ENCODE measurements at regions not wholly inside any gene's neighbourhood (a gene's known extent, or its start where the extent isn't known, plus 50 kb on each side); places are given as distances from the start of the nearest gene placed in this dataset.

- no peaks in the 10 kb centered on the region for H3F3A ChIP-seq (ENCODE audit: insufficient read depth, low read depth)
- H3K9me3 ChIP-seq (ENCODE audit: insufficient read depth, low read depth), result no peaks in the 10 kb centered on the region
- no peak overlapping the region for H3K4me3 ChIP-seq
- H3K27ac ChIP-seq, result no peak overlapping the region
- H3K9me2 ChIP-seq (ENCODE audit: insufficient read depth), result no peaks in the 10 kb centered on the region
- no peaks in the 10 kb centered on the region for H3K27me3 ChIP-seq (ENCODE audit: insufficient read depth, low read depth)
- POLR2A ChIA-PET (ENCODE audit: unreplicated experiment), result no interaction called here
- no peaks in the 10 kb centered on the region for H3K36me3 ChIP-seq (ENCODE audit: low read depth)
- no peaks in the 10 kb centered on the region for H3K79me2 ChIP-seq (ENCODE audit: low read depth)
- BruUV-seq (replicated peaks), result no TSS peak
- H3K4me2 ChIP-seq, result no peak overlapping the region
- H2AFZ ChIP-seq, result no peak overlapping the region
- CTCF ChIA-PET, result no interaction called here
- DNase-seq, result no peak
- H3K4me1 ChIP-seq (replicated peaks; ENCODE audit: insufficient read depth), result no peaks in the 10 kb centered on the region
- intact Hi-C loops (cut with micrococcal nuclease; ENCODE audit: unreplicated experiment), result no loop called here
- TF ChIP-seq CTCF (conservative IDR thresholded peaks at IDR 0.05), result no peak
- TF ChIP-seq EZH2 (IDR thresholded peaks at IDR 0.05; ENCODE audit: low read depth), result no peak
- H4K20me1 ChIP-seq (ENCODE audit: insufficient read depth), result no peaks in the 10 kb centered on the region
Measured at GRCh38 chr3:89576417-89576816, 469.0 kb downstream of the EPHA3 start.

GRCh38 chr3:89577637-89578530 is 470.5 kb downstream of the EPHA3 start:
- H3K36me3 ChIP-seq (ENCODE audit: low read depth), result no peaks in the 10 kb centered on the region
- DNase-seq, result no peak
- intact Hi-C loops (cut with micrococcal nuclease; ENCODE audit: unreplicated experiment), result no loop called here
- no peak overlapping the region for H3K4me3 ChIP-seq
- BruUV-seq (replicated peaks), result no TSS peak
- no peaks in the 10 kb centered on the region for H4K20me1 ChIP-seq (ENCODE audit: insufficient read depth)
- H3K27me3 ChIP-seq (ENCODE audit: insufficient read depth, low read depth), result no peaks in the 10 kb centered on the region
- H3K4me1 ChIP-seq (replicated peaks; ENCODE audit: insufficient read depth), result no peaks in the 10 kb centered on the region
- H3F3A ChIP-seq (ENCODE audit: insufficient read depth, low read depth), result no peaks in the 10 kb centered on the region
- TF ChIP-seq EZH2 (IDR thresholded peaks at IDR 0.05; ENCODE audit: low read depth) (no peak), CTCF (conservative IDR thresholded peaks at IDR 0.05) (no peak)
- ChIA-PET POLR2A (ENCODE audit: unreplicated experiment) (no interaction called here), CTCF (no interaction called here)
- no peak overlapping the region for H3K4me2 ChIP-seq
- H3K27ac ChIP-seq, result no peak overlapping the region
- 0 out of 2 replicates have a peak overlapping the region, but pooled peaks have one; percentile 6 for H2AFZ ChIP-seq
- H3K79me2 ChIP-seq (ENCODE audit: low read depth), result no peaks in the 10 kb centered on the region
- no peaks in the 10 kb centered on the region for H3K9me3 ChIP-seq (ENCODE audit: insufficient read depth, low read depth)
- H3K9me2 ChIP-seq (ENCODE audit: insufficient read depth), result no peaks in the 10 kb centered on the region

- no peak overlapping the region for H3K4me2 ChIP-seq
- TF ChIP-seq CTCF (conservative IDR thresholded peaks at IDR 0.05) (no peak), EZH2 (IDR thresholded peaks at IDR 0.05; ENCODE audit: low read depth) (no peak)
- no peak overlapping the region for H3K27ac ChIP-seq
- H3K27me3 ChIP-seq (ENCODE audit: insufficient read depth, low read depth), result no peaks in the 10 kb centered on the region
- H3K9me3 ChIP-seq (ENCODE audit: insufficient read depth, low read depth), result no peaks in the 10 kb centered on the region
- H4K20me1 ChIP-seq (ENCODE audit: insufficient read depth), result no peaks in the 10 kb centered on the region
- no TSS peak for BruUV-seq (replicated peaks)
- no peak for DNase-seq
- CTCF ChIA-PET, result no interaction called here
- H3F3A ChIP-seq (ENCODE audit: insufficient read depth, low read depth), result no peaks in the 10 kb centered on the region
- no peaks in the 10 kb centered on the region for H3K4me1 ChIP-seq (replicated peaks; ENCODE audit: insufficient read depth)
- intact Hi-C loops (cut with micrococcal nuclease; ENCODE audit: unreplicated experiment), result no loop called here
- no peaks in the 10 kb centered on the region for H3K9me2 ChIP-seq (ENCODE audit: insufficient read depth)
- H3K4me3 ChIP-seq, result no peak overlapping the region
- H2AFZ ChIP-seq, result no peak overlapping the region
- POLR2A ChIA-PET (ENCODE audit: unreplicated experiment), result no interaction called here
- no peaks in the 10 kb centered on the region for H3K79me2 ChIP-seq (ENCODE audit: low read depth)
- H3K36me3 ChIP-seq (ENCODE audit: low read depth), result no peaks in the 10 kb centered on the region
Measured at GRCh38 chr3:89580859-89581258, 473.4 kb downstream of the EPHA3 start.
